AML-193 (cell line): ENCODE measurements at regions not wholly inside any gene's neighbourhood (a gene's known extent, or its start where the extent isn't known, plus 50 kb on each side); places are given as distances from the start of the nearest gene placed in this dataset.
"Not testable (repeated sequence)": the region's sequence is repeated elsewhere in the genome, so short reads cannot be mapped to it uniquely, and the experiment has no call there.

ENCODE experiments used
- DNase-seq, 2 experiments: peaks; one replicate each; lab custom pipeline; 2025; lab: John Stamatoyannopoulos, UW

DNA sequence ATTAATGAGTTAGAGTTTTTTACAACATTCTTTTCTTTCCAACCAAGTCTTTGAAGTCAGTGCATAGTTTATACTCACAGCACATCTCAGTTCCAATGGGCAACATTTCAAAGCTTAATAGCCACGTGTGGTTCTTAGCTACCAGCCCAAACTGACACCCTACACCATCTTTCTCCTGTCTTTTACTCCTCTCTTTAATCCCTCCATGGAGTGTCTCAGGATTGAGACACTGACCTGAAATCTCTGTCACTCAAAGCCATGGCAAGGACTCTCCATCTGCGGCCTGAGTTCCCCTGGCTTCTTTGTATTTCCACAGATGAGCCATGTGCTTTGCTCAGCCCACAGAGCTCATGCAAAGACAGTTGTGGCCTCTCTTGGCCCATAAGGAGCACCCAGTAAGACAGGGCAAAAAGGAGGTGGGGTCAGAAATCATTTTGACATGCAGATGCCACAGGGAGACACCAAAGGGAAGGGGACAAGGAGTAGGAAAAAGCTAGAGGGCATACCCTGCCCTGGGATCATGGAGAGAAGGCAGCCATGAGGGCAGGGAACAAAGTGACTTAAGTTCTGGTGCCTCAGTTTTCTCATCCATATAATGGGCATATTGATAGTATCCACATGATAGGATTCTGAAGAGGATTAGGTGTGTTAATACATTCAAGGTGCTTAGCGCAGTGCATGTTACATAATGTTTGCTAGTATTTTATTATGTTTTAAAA lies 493.6 kb upstream of the PROK2 start:
- no peak for DNase-seq

DNA sequence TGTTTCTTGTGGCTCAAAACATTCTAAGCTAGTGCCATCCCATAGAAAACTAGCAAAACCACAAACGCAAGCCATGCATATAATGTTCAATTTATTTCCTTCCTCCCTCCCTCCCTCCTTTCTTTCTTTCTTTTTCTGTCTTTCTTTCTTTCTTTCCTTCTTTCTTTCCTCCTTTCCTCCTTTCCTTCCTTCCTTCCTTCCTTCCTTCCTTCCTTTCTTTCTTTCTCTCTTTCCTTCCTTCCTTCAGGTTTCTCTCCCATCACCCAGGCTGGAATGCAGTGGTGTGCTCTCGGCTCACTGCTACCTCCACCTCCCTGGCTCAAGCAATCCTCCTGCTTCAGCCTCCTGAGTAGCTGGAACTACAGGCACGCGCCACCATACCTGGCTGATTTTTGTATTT lies 492.8 kb upstream of the PROK2 start:
- DNase-seq: no peak

DNA sequence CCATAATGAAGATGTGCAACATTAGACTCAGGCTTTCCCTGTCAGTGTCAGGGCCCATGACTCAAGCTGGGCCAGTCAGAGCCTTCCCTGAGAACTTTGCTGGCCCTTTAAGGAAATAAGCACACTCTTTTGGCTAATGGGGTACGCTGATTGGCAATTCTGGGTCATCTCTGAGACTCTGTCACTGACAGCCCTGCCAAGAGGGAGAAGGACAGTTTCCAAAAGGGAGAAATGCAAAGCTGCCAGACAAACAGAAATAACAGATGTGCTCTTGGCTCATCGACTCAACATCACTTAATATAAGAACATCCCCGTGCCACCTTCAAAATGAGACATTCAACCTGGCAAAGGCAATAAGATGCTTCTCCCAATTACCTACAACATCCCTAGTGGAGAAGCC lies 491.9 kb upstream of the PROK2 start:
- DNase-seq: no peak

DNA sequence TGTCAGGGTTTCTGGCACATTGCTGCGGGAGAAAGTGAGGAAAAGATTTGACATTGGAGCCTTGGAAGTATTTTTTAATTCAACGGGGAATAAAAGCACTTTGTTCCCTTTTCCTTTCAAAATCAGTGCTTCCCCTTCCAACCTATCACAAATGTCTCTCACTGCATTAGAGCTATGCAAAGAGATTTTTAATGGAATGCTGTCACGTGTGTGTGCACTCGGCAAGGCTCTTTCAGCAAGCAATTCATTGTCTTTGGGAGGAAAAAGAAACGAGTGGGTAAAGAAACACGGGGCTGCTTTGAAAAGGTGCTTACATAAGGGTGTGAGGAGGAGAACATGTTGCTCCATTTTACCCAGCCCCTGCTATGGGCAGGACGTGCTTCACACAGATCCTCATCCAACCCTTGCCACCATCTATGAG lies 490.4 kb upstream of the PROK2 start:
- no peak for DNase-seq

DNA sequence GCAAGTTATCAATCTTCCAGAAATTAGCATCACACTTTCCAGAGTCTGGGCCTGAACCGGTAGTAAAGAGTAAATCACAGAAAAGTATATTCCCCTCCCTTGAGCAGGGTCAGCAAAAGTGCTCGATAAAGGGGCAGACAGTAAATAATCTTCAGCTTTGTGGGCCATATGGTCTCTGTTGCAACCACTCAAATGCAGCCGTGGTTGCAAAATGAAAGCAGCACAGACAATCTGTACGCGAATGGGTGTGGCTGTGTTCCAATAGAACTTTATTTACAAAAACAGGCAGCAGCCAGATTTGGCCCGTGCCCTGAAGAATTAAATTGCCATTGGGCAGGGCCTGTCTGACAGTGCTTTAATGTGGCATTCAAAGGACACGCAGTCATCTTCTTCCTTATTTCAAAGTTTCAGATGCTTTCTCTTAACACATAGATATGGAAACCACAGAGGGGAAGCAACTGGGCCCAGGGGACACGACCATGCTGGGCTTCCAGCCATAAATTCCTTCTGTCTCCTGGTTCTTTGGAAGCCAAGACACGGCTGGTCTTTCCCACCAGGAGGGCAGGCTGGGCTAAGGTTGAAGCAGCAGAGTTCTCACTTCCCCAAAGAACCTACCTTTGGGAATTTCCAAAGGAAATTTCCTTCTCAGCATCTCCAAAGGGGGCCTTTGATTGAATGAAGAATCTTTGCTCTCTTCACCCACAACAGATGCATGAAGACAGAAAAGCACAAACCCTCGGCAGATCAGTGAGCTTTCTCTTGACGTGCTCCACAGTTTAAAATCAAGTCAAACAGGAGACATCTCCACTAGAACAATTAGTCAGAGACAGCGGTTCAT lies 489.8 kb upstream of the PROK2 start:
- DNase-seq: peak; percentile 16 to 27

DNA sequence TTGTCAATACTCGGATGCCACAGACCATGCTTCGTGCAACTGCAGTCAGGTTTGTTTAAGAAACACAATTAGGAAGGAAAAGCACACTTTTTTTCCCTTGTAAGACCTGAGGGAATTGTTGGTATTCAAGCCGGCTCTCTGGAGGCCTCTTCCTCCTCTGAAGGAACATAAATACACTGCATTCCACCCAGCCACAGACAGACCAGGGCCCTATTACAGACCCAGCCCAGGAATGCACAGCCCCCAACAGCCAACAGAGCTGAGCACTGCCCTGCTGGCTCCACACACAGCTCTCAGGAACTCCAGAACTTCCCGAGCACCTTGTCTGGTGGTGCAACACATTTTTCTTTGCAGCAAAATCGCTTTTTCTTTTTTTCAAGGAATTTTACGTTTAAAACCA lies 488.7 kb upstream of the PROK2 start:
- no peak for DNase-seq

DNA sequence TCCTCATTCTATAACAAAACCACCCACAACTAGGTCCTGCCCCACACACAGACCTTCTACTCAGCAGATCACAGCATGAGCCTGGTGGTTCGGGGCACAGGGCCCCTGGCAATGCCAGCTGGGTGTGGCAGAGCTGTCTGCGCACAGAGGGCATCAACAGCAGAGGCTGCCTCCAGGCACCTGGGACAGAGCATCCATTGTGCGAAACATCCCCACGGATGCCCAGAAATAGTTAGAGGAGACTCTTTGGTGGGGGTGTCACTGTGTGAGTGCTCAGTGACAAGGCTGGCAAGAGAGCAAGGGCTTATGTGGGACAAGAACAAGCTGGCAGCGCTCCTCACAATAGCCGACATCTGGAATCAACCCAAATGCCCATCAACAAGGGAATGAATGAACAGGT lies 487.4 kb upstream of the PROK2 start:
- no peak for DNase-seq

DNA sequence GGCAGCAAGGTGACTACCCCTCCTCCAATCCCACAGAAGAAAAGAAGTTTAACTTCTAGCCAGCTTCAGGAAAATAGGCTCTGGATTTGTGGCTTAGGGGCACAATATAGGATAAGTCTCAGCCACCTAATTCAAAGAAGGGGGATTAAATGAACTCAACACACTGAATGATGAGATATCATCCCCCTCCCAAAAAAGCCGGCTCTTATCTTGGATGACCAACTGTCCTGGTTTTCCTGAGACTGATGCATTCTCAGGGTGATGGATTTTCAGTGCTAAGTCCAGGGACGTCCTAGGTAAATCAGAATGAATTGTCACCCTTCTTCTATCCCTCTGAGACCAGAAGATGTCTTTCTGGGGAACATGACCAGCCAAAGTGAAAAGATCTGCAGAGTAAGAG lies 487.0 kb upstream of the PROK2 start:
- DNase-seq: no peak

DNA sequence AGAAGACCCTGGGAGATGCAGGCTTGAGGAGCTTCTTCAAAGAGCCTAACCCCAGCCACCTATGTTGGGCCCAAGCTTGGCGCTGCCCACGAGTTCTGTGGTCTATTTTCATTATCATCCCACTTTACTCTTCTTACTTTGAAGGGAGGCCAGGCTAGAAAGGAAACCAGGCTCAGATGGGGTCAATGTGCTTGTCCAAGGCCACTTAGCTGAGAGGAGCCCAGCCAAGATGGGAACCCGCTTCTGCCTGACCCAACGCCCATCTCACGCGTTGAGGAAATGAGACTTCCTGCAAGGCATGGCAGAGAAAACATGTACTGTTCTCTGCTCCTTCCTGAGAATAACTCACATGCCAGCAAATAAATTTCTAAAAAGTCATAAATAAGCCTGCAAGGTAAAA lies 486.3 kb upstream of the PROK2 start:
- no peak for DNase-seq

DNA sequence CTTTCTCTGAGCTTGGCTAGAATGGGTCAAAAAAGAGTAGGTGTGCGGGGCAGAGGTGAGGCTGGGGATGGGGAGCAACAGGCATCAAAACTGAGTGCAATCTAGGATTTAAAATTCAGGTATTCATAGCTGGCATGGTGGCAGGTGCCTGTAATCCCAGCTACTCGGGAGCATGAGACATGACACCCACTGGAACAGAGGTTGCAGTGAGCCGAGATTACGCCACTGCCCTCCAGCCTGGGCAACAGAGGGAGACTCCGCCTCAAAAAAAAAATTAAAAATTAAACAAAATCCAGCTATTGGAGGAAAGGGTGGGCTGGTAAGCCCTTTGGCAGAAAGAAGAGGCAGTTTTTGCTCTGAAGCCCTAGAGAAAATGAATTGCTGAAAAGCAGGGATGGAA lies 485.8 kb upstream of the PROK2 start:
- DNase-seq: no peak

DNA sequence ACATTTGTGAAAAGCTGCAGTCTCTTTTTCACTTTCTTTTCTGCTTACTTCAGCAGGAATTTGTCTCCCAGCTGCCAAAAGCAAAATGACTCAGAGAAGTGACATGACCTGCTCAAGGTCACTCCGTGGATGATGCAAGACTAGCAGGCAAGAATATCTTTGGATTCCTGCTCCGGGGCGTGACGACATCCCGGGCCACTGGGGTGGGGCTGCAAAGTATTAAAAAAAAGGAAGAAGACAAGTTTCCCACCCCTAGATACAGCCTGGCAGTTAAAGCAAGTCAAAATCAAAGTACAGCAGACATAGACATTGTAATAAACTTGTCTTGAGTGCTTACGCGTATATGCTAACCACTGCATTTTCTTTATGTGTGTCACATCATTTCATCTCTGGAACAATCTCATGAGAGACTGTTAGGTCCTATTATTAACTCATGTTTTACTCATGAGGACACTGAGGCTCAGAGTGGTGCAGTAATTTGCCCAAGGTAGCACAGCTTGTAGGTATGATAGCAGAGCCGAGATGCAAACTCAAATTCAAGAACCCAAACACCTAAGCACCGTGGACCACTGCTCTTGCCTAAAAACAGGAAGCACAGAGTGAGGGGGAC lies 485.2 kb upstream of the PROK2 start:
- peak; percentile 87 to 89 for DNase-seq

DNA sequence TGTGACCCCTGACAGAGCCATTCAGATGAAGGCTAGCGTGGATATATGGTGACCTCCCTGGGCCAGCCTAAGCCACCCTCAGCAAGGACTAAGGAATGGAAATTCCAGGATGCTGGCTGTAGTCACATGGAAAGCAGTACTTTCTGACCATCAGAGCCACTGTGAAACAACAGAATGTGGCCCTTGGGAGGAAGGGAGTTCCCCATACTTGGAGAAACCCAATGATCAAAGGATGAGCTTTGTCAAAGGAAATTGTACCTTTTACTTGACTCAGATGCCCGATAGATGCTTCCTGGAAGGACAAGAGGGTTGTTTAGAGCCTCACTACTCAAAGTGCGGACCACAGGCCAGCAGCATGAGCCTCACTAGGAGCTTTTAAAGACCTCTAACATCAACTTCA lies 484.5 kb upstream of the PROK2 start:
- no peak for DNase-seq

DNA sequence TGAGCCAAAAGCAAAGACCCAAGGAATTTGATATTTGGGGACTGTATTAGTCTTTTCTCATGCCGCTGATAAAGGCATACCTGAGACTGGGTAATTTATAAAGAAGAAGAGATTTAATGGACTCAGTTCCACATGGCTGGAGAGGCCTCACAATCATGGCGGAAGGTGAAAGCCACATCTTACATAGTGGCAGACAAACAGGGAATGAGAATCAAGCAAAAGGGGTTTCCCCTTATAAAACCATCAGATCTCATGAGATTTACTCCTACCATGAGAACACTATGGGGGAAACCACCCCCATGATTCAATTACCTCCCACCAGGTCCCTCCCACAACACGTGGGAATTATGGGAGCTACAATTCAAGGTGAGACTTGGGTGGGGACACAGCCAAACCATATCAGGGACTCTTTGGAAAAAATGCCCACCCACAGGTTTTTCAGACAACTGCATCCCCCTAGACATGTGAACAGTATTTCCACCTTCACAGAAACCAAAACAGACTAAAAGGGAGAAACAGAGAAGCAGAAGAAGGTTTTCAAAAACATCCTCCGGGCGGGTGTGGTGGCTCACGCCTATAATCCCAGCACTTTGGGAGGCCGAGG lies 482.1 kb upstream of the PROK2 start:
- not testable (repeated sequence) for DNase-seq

DNA sequence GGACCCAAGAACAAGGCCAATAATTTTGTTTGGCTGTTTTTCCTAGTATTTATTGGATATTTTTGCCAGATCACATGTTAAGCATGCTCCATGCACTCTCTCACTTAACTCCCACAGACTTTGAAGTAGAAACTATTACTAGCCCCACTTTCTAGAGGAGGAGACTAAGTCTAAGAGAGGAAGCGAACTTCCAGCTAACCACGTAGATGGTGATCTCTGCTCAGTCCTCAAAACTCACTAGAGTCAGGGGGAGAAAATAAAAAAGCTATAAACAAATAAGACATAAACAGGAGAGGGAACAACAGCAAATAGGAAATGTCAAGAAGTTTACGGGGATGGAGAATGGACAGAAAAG lies 481.0 kb upstream of the PROK2 start:
- DNase-seq: no peak

DNA sequence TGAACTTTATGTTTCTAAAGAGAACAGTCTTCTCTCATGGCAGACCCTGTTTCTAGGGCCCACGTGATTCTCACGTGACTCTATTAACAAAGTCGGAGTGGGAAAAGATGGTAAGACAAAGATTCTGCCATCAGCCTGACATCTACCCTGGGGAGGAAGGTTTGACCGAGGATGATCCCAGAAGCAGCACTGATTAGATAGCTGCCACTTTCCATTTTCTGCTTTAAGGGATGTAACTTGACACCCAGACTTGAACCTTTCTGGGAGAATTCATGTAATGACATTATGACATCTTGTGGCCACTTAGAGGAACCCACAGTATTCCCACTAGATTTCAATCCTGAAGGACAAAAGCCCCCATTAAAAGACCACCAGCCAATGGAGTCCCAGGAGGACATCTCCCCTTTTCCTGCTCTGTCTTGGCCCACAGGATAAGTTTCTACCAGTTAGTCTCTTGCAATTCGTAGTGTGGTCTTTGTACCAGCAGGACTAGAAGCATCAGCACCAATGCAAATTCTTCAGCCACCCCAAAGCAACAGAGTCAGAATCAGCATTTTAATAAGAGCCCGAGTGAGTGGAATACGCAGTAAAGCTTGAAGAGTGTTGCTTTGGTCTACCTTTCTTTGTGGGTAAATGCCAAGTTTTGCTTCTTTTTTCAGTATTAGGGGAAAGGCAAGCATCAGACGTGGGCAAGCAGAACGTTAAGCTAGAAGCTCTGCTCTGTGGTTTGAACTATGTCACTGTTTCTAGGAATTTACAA lies 480.5 kb upstream of the PROK2 start:
- DNase-seq: peak; percentile 5 to 15

DNA sequence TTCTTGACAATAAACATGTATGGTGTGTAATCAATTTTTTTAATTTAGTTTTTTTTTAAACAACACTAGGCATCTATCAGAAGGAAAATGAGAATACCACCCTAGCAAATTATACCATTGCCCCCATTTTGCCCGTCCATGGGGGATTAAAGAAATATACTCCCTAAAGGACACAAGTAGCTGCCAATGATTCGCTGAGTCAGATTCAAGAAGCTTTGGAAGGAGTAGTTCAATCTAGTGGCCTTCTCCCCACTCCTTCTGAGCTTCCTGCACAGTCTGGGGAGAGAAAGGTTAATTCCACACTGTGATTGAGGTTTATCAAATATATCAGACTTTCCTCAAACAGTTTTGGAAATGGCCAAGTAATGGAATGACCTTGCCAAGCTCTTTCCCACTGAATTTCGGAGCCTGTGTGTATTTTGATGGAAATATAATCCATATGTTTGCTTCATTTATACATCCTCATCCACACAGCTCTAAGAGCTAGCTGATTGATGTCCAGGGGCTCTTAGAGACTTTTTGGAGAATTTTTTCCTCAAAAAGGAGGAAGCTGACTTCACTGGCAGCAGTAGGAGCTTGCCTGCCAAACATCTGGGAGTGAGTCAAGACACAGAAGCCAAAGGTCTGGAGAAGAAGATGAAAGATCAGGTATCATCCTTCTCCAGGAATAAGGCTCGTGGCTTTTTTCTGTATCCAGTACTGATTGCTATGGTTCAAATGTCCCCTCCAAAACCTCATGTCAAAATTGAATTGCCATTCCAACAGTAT lies 478.5 kb upstream of the PROK2 start:
- no peak for DNase-seq

DNA sequence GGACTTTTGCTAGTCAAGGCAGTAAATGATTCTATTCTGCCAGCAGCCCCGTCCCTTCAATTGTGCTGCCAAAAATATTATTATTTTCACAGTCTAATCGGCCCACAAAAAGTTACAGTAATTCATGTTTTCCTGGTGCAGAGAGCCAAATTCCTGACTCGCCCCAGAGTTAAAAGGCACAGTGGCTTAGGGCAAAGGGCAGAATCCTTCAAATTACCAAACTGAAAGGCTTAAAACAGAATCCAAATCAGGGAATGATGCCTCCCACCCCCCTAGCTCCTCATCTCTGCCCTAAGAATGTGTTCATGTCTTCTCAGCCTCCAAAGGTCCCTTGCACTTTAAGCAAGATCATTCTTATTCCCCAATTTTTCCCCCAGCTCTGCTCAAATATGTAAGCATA lies 477.8 kb upstream of the PROK2 start:
- DNase-seq: no peak

DNA sequence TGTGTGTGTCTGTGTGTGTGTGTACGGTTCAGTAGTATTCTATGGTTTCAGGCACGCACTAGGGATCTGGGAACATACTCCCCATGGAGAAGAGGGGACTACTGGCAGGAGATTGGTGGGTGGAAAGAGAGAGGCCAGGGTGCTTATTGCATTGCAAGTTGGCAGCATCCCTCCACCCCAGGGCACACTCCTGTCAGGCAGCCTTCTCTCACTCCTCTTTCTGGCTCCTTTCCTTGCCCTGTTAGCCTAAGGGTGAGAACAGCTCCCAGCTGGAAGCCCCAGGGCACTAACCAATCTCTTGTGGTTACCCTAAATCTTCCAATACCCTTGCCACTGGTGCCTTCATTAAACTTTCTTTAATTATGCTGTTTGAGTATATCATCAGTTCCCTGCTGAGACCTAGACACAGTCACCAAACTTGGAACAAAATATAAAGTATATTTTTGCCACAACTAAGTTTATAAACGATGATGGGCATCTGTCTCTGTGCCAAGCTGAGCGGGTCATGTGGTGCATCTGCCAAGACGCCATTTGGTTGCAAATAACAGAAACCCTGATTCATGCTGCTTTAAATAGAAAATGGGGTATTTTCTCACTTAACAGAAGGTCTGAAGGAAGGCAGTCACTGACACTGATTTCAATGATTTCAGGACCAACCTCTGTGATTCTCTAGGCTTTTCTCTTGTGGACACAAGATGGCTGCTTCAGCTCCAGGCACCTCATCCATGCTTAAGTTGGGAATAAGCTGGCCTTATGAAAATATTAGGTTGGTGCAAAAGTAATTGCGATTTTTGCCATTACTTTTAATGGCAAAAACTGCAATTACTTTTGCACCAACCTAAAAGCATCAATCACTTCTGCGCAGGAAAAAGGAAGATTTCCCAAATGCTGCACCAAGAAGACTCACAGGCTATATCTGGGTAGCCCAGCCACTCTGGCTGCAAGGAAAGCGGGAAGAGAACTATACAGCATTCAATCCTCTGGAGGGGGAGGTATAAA lies 476.9 kb upstream of the PROK2 start:
- no peak for DNase-seq

DNA sequence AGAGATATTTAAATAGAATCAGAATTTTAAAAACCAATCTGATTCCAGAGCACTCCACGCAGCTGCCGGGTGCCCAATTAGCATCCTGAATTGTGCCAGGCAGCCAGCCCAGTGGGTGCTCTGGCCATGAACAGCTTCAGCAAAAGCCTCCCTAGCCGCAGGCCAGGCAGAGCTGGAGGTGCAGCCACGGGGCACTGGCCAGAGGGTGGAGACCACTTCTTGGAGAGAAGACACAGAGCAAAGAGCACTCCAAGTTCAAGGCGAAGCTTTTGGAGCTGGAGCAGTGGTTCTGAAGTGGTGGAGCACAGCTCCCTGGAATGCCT lies 475.6 kb upstream of the PROK2 start:
- DNase-seq: no peak
